Stimulated activated CD4-positive, alpha-beta T cell treated with anti-CD3 and anti-CD28 coated beads, Interleukin-12 subunit alpha, Interleukin-12 subunit beta, amount 100 ng/mL, for 24 hours (primary cell): ENCODE measurements at regions not wholly inside any gene's neighbourhood (a gene's known extent, or its start where the extent isn't known, plus 50 kb on each side); places are given as distances from the start of the nearest gene placed in this dataset.
"Not testable (repeated sequence)": the region's sequence is repeated elsewhere in the genome, so short reads cannot be mapped to it uniquely, and the experiment has no call there.

ENCODE experiments used
- DNase-seq, 2 experiments: peaks; one replicate each; pipeline ENCODE4 v3.0.0-alpha.2; 2020; ENCODE audit warnings: low read depth in 2 of 2

GRCh38 chr13:73171271-73171682, 112.5 kb downstream of the KLF5 start:
- no peak for DNase-seq

- DNase-seq: no peak
Measured at GRCh38 chr13:73169971-73170370, 111.2 kb downstream of the KLF5 start.

GRCh38 chr13:73168953-73169401, 110.2 kb downstream of the KLF5 start:
- no peak for DNase-seq

- no peak for DNase-seq
Measured at GRCh38 chr13:73168226-73168952, 109.6 kb downstream of the KLF5 start.

- no peak for DNase-seq
Measured at GRCh38 chr13:73167028-73167820, 108.4 kb downstream of the KLF5 start.

- no peak for DNase-seq
Measured at GRCh38 chr13:73166204-73166603, 107.4 kb downstream of the KLF5 start.

- DNase-seq: no peak
Measured at GRCh38 chr13:73162912-73163911, 104.4 kb downstream of the KLF5 start.

GRCh38 chr13:73160371-73161031, 101.7 kb downstream of the KLF5 start:
- DNase-seq: not testable (repeated sequence)

GRCh38 chr13:73158851-73159250, 100.0 kb downstream of the KLF5 start:
- no peak for DNase-seq

GRCh38 chr13:73157031-73157430, 98.2 kb downstream of the KLF5 start:
- DNase-seq: no peak

GRCh38 chr13:73146707-73147106, 87.9 kb downstream of the KLF5 start:
- no peak for DNase-seq

GRCh38 chr13:73142071-73142470, 83.3 kb downstream of the KLF5 start:
- DNase-seq: no peak

- DNase-seq: no peak
Measured at GRCh38 chr13:73141292-73141771, 82.5 kb downstream of the KLF5 start.

GRCh38 chr13:73140801-73141200, 82.0 kb downstream of the KLF5 start:
- DNase-seq: no peak

- no peak for DNase-seq
Measured at GRCh38 chr13:73138638-73139491, 80.1 kb downstream of the KLF5 start.

GRCh38 chr13:73138276-73138637, 79.5 kb downstream of the KLF5 start:
- no peak for DNase-seq

- no peak for DNase-seq
Measured at GRCh38 chr13:73136776-73137175, 78.0 kb downstream of the KLF5 start.

- DNase-seq: no peak
Measured at GRCh38 chr13:73133531-73133930, 74.7 kb downstream of the KLF5 start.

- no peak for DNase-seq
Measured at GRCh38 chr13:73131247-73131646, 72.4 kb downstream of the KLF5 start.

GRCh38 chr13:73129023-73129422, 70.2 kb downstream of the KLF5 start:
- no peak for DNase-seq
